HS-27A (cell line): ENCODE measurements at regions not wholly inside any gene's neighbourhood (a gene's known extent, or its start where the extent isn't known, plus 50 kb on each side); places are given as distances from the start of the nearest gene placed in this dataset.

Experiments
- DNase-seq: peaks from one replicate; pipeline ENCODE4 v3.0.0-alpha.2; 2012; ENCODE audit warnings: low read depth, missing footprints

GRCh38 chr3:159937561-159938166, 51.0 kb upstream of the IL12A start:
- no peak for DNase-seq

DNA sequence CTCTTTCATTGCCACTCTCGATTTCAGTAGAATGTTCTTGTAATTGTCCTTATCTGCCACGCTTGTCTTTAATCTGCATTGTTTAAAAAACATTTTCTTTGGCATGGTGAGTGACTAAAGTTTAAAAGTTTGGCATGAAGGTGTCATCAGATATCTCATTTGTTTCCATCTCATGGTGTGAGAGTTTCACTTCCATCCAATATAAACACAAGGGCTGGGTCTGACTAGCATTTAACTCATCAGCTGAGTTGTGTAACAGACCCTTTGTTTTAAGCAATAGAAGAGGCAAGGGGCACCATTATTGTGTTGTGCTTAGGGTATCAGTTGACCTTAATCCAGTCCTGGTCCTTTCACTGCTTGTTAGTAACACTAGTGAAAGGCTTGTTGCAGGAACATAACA, 49.9 kb upstream of the IL12A start:
- DNase-seq, result no peak
